SK-MEL-5 (cell line): ENCODE measurements at regions not wholly inside any gene's neighbourhood (a gene's known extent, or its start where the extent isn't known, plus 50 kb on each side); places are given as distances from the start of the nearest gene placed in this dataset.
"Not testable (repeated sequence)": the region's sequence is repeated elsewhere in the genome, so short reads cannot be mapped to it uniquely, and the experiment has no call there.

Source experiments
- DNase-seq: peaks from one replicate; pipeline ENCODE4 v3.0.0-alpha.2; 2016; ENCODE audit warnings: low read depth, low spot score
- in situ Hi-C: cut with HindIII; loops from 2 replicates; pipeline ENCODE4 v1.10.0; 2016; ENCODE audit warnings: low sequenced_read_pairs, high pct_unique_total_duplicates, low pct_unique_long_range_greater_than_20kb

DNA sequence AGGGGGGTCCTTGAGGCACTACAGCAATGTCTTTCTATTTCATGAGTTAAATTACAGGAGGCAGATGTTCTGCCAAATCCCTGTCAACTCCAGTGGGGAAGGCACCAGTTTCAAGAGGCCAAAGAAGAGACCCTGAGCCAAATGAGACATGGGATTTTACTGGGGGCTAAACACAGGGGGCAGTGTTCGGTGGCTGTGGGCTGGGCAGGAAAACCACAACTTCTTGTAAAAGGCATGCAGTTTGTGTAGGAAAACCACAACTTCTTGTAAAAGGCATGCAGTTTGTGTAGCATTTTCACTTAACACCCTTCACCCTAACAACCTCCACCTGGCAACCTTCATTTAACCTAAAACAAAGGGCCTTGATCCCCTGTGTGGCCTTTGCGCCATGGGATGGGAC, 61.0 kb downstream of the POLR2M start:
- in situ Hi-C loops: no loop called here
- DNase-seq: no peak

DNA sequence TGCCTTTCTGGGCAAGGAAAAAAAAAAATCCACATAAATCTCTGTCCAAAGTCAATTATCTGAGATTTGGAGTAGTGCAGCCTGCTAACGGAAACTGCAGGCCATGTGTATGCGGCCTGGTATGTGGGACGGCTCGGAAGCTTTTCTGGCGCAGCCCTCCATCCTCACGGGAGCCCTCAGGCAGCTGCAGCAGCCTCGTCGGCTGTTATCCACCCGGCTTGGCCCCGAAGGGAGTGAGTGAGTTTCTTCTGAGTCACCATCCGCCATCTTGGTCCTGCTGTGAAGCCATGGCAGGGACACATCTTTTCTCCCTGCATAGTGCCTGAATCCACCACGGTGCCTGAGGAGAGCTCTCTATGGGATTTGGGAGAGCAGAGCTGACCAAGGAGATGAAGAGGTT, 62.8 kb downstream of the POLR2M start:
- no peak for DNase-seq
- in situ Hi-C loops: no loop called here

DNA sequence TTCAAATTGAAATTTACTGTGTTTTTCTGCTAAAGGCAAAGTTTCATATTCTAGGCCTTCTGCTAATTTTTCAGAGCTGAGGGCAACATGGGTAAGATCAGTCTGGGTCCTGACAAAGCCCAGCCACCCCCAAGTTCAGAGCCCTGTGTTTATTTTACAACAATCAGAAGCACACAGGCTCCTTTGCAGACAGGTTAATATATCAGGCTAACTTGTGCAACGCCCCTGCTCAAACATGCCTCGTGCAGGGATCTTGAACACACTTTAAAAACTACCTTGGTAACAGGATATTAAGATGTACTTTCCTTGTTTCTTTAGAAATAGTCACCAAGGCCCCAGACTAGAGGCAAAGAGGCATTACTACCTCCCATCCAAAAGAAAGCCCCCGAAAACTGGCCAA, 64.0 kb downstream of the POLR2M start:
- no peak for DNase-seq
- in situ Hi-C loops: no loop called here

DNA sequence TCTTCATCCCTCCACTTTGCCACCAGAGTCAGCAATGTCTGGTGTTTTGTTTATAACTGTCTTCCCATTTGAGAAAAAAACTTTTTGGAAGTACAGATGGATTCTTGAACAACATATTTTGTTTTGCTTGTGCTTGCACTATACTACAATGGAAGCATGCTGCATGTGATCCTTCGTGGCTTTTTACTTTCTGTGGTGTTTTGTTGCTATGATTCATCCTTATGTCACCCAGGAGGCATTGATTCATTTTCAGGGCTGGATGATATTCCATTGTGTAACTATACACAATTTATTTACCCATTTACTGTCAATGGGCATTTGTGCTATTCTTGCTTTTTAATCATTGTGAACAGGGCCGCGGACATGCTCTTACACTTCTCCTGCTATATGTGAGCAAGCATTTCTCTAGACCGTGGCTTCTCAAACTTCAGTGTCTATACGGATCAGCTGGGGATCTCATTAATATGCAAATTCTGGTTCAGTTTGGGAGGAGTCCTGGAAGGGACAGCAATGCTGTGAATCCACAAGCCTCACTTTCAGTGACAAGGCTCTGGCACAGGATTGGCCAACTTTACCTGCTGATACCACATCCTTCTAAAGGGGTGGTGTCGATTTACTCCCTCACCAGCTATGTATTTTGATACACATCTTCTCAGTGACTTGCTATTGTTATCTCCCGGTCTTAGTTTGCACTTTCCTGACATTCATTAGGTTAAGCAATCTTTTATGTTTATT, 65.9 kb downstream of the POLR2M start:
- in situ Hi-C loops: no loop called here
- DNase-seq: peak; percentile 12

DNA sequence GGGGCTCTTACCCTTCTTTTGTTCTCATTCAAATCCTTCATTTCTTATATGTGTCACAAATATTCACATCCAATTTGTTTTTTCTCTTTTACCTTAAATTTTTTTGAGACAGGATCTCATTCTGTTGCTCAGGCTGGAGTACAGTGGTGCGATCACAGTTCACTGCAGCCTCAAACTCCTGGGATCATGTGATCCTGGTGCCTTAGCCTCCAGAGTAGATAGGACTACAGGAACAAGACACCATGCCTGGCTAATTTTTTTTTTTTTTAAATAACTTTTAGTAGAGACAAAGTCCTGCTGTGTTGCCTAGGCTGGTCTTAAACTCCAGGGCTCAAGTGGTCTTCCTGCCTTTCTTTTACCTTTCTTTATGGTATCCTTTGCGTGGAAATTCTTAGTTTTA, 66.5 kb downstream of the POLR2M start:
- in situ Hi-C loops: no loop called here
- no peak for DNase-seq

DNA sequence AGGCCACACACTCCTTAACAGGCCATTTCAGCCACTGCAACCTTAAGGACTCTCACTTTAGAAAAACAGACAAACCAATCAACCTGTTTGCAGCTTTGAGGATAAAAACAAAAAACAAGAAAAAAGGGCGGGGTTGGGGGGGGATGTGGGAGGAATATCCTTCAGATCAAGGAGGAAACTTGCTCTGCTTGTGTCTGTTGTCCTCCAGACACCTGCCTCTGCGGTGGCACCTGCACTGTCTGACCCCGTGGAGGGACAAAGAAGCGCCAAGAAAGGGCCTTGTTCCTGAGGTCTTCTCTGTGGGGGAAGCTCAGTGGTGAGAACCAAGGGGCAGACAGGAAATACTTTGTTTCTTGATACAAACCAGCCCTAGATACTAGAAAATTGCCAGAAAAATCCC, 70.5 kb downstream of the POLR2M start:
- in situ Hi-C loops: no loop called here
- no peak for DNase-seq

DNA sequence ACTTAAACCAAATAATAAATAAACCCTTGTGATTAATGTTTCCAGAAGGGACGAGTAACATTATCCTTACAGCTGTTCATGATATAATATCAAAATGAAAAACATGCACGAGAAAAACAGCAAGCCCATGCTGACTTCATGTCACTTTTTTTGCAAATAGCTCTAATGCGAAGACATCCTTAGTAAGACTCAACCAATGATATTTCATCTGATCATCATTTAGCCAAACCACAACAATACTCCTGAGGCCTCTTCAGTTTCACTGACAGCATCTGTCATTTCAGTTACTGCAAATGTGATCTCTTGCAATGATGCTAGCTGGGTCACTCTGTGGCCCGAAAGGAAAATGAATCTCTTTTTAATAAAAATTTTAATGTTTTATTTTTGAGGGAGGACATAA, 74.0 kb downstream of the POLR2M start:
- in situ Hi-C loops: no loop called here
- no peak for DNase-seq

DNA sequence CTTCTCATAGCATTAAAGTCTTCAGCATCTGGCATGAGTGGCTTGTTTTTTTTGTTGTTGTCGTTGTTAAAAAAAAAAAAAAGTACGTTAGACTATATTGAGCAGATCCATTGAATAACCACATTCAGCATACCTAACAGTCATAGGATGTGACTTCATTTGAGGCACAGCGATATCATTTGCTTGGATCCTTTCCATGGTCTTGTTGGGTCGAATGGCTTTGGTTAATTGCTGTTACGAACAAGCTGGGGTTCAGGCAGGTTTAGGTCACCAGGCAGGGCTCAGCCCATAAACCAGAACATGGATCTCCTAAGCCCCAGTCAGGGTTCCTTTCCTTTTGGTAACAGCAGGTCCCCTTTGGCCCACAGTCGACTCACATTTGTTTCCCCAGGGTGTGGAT, 76.2 kb downstream of the POLR2M start:
- DNase-seq: no peak

DNA sequence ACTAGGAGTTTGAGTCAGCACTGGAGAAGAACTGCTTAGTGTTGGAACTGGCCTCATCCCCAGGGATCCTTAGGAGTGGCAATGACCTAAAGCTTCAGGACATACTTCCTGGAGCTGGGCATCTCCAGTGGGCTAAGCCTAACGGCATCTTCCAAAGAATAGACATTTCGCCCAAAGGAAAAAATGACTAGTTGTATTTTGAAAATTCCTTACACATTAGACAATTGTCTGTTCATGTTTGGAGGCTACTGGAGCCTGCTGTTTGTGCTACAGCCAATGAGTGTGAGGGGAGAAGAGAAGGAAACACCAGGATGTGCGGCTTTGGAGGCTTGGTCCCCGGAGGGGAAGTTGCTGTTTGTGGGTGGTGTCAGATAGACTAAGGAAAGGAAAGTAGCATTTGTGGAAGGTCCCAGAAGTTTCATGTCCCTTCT, 77.6 kb downstream of the POLR2M start:
- peak; percentile 4 for DNase-seq
- in situ Hi-C loops: no loop called here

More for the DNA sequence above, 76.2 kb downstream of the POLR2M start:
- in situ Hi-C loops: no loop called here

DNA sequence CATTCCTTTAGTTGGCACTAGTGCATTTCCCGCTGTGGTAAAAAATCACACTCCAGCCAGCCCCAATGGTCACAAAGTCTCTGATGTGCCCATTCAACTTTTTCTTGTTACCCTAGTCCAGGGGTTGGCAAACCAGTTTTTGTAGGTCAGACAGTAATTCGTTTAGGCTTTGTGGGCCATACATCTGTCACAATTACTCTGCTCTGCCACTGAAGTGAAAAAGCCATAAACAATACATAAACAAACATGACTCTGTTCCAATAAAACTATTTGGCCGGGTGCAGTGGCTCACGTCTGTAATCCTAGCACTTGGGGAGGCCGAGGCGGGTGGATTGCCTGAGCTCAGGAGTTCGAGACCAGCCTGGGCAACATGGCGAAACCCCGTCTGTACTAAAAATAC, 78.5 kb downstream of the POLR2M start:
- in situ Hi-C loops: no loop called here
- DNase-seq: no peak

DNA sequence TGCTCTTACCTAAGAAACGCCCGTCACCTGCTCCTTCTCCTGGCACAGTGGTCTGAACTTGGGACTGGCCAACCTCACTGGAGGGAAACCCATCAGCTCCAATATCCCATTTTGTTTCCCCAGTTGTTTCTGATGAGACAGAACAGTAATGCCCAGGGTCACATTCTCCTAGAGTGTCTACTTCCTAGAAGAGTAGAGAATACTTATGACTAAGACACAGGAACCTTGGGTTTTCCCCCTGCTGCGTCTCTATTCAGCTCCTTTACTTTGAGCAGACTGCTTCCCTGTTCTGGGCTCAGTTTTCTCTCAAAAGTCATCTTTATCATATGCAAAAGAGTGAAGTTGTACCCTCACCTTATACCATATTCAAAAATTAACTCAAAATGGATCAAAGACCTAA, 79.4 kb downstream of the POLR2M start:
- in situ Hi-C loops: no loop called here
- DNase-seq: no peak

DNA sequence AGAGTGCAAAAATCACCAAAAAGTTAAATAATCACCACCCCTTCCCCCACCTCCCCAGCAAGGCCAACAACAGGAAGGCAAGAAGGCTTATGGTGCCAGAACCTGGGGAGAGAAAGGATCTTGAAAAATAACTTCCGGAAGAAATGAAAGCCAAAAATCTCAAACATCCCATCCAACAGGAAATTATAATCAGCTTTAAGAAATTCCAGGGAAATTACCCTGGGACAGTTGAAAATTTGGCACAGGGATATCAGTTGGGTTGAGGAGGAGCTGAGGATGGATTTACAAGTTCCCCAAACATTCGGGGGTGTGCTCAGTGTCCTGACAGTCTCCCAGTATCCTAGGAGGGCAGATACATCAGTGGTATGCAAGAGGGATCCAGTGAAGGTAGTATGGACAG, 82.7 kb downstream of the POLR2M start:
- no peak for DNase-seq
- in situ Hi-C loops: no loop called here

DNA sequence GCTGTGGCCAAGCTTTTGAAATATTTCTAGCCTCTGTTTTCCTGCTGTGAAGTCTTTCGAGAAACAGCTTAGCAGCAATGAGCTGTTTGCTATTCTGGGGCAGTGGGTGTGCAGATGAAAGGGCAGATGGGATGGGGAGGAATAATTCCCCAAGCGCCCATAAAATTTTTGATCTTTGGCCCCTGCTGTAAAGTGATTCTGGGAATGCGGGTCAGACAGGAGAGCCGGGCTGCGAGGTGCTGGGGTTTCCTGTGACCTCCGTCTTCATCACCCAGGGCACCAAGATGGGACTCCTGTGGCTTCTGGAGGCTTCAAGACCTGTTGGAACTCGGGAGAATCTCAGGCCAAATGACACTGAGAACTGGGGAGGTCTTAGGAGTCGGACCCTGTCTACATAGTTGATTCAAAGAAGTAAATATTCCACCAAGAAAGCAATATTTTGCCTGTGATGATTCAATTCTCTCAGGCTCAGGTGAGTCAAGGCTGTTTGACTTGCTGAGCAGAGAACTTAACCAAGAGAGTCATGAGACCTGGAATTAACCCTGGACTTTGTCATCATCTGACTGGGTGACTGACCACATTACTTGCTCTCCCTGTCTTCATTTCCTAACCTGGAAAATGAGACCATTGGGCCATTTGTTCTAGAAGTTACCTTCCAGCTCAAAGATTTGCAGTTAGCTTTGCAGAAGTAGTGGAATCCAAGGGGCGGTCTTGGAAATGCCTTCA, 86.4 kb downstream of the POLR2M start:
- no peak for DNase-seq
- in situ Hi-C loops: no loop called here

DNA sequence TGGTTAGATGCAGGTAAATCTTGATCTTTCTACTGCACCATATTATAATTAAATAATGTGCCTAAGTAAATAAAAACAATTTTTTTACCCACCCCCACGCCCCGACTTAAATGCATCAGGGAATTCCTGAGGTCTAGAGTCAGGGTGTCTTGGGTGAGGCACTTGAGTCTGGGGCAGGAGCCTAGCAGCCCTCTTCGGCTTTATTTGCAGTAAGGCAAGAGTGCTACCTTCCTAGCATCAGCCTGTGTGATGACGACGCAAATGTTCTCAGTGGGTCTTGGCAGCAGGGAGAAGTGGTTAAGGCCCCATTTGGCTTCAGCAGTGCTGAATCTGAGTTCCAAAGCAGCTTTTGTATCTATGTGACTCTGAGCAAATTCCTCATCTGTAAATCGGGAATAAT, 88.7 kb downstream of the POLR2M start:
- in situ Hi-C loops: no loop called here
- no peak for DNase-seq

DNA sequence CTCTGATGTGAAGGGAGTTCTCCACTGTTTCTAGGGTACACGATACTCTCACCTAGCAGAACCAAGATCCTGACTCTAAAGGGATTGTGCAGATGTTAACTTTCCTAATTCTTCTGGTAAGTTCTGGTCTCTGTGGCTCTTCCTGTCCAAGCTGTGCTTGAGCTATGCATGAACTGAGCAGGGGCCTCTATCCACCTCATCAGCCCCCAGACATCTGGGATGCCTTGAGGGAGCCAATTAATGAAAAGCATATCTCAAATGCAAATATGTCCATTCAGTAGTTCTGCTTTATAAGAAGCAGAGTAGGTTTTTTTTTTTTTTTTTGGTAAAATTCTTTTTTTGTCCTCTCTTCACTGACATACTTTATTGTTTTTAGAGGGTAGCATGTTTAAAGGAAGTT, 89.6 kb downstream of the POLR2M start:
- in situ Hi-C loops: no loop called here
- no peak for DNase-seq

DNA sequence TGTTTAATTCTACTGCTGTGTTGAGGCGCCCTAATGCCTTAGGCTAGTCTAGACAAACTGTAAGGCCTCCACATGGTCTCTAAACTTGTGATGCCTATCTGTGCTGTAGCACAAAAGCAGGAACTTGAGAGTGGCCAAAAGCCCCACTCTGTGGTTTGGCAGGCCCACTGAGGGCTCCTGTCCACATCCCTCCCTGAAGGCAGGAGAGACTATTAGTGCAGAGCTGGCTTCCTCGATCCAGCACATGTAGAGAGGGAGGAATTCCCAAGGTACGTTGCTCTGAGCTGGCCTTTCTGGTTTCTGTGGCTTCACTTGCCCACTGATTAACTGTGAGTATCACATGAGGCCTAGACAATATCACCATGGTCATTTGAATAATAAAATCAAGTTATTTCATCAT, 90.6 kb downstream of the POLR2M start:
- in situ Hi-C loops: no loop called here
- no peak for DNase-seq

DNA sequence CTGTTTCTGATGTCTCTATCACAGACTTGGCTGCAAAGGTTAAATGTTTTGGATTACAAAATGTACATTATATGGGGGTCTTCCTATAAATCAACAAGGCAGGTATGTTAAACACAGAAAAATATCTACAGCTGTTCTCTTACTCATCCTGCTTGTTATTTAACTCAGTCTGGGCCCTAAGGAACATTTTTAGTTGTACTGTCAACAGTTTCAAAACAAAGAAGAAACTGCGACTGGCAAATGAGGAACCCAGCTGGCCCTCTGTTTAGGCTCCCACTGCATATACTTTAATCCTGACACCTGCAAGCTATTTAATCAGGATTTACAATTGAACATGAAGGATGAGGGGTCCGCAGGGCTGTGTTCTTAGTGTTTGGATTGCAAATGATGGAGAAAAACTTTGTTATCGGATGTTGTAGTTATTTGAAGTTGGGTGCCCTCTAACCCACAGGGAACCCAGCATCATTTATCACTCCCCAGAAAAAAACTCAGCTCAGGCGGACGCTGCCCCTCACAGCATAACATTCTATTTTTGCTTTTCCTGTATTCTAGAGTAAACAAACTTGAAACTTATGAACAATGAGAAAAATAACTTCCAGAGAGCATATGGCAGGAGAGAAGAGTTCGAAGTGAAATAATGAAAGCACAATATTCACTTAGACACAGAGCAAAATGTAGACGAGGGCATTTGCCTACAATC, 91.2 kb downstream of the POLR2M start:
- in situ Hi-C loops: no loop called here
- no peak for DNase-seq

DNA sequence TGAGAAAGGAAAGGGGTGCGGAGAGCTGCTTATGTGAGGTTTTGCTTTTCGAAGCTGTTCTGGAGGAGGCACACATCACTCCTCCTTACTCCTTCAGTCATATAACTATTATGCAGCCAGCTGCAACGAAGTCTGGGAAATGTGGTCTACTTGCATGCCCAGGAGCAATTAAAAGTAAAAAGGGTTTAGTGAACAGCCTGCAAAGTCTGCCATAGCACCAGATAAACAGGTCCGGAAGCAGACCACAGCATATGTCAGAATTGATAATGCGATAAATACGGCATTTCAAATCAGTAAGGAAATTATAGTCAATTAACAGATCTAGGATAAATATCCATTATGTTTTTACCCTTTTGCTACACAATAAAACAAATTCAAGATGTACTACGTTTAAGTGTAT, 99.5 kb downstream of the POLR2M start:
- in situ Hi-C loops: no loop called here
- DNase-seq: no peak

DNA sequence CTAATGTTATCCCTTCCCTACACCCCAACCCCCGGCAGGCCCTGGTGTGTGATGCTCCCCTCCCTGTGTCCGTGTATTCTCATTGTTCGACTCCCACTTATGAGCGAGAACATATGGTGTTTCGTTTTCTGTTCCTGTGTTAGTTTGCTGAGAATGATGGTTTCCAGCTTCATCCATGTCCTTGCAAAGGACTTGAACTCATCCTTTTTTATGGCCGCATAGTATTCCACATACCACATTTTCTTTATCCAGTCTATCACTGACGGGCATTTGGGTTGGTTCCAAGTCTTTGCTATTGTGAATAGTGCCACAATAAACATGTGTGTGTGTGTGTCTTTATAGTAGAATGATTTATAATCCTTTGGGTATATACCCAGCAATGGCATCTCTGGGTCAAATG, 102.8 kb downstream of the POLR2M start:
- DNase-seq, in situ Hi-C loops: not testable (repeated sequence)
